NK-92 treated with Interleukin-12 subunit alpha and Interleukin-12 subunit beta, amount 100 ng/mL, for 24 hours (cell line): ENCODE measurements at regions not wholly inside any gene's neighbourhood (a gene's known extent, or its start where the extent isn't known, plus 50 kb on each side); places are given as distances from the start of the nearest gene placed in this dataset.

Experiments
- DNase-seq: peaks from one replicate; lab custom pipeline; 2025; lab: John Stamatoyannopoulos, UW

DNA sequence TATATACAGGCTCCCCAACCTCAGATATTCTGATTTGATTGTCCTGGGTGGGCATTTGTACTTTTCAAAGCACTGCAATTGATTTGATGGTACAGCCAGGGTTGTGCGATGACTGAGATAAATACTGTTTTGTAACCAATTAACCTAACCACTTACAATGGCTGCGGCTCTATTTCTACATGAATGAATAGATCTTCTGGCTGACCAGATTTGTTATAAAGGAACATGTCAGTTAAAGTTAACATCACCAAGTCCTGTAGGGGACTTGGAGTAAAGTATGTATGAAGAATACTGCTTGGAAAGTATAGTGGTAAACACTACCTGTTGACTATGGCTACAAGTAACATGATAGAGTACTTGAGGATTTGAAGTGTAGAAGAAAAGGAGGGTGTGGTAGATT, 369.2 kb upstream of the JAG1 start:
- DNase-seq: no peak

DNA sequence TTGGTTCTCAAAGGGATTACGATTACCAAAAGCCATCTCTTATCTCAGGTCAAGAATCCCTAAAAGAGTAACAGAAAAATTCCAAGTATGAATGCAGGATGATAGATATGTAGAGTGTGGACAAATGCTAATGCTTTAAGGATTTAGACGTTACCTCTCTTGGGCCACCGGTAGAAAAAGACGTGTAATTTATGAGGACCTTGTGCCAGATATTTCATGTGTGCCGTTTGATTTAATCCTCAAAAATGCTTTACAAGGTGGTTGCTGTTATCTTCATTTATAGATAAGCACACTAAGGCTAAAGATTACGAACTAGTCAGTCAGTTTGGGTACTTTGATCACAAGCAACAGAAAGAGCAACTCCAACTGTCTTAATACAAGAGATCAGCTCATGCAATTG, 370.8 kb upstream of the JAG1 start:
- no peak for DNase-seq

DNA sequence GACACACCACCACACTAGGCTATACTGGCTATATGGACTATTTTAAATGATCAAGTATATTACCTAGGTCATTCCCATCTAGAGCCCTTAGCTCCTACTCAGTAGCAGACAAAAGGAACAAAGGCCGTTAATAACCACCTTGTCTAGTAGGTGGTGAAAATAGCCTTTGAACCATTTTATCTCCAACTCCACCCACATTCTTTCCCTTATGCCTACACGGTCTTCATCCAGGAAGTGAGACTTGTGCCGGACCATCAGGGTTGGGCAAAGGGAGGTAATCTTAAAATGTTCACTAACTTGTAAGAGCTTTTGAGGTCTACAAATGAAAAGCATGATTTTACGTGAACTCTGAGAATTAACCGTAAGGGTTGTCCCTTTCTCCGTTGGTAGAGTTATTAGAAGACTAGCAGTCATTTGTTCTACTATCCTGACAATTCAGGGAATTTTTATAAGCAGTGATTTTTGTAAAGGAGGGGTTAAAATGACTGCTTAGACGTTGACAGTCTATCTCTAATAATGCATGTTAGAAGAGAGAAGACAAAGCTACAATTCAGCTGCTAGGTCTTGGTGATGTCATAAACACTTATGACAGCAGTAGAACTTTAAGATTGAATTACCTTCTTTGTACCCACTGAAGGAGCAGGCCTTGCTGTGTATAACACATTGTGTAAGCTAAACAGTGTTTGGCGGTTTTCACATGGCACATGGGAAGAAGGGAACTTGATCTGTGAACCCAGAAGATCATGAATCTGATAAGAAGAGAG, 371.8 kb upstream of the JAG1 start:
- DNase-seq: no peak

DNA sequence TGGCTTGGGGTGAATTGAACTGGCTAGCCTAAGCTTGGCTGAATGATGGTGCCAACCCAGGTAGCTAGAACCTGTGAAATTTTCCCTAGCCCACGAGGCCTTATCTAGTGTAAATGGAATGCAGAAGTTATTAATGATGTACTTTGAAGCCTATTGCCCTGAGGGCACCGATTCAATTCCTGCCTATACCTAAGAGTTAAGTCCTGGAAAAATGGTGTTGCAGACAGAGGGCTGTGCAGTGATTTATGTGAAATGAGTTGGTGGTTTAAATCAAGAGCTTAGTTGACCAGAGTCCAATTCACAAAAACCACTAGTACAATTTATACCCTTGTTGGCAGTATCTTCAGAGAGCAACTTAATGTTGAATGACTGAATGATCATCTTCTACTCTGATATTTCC, 373.8 kb upstream of the JAG1 start:
- no peak for DNase-seq

DNA sequence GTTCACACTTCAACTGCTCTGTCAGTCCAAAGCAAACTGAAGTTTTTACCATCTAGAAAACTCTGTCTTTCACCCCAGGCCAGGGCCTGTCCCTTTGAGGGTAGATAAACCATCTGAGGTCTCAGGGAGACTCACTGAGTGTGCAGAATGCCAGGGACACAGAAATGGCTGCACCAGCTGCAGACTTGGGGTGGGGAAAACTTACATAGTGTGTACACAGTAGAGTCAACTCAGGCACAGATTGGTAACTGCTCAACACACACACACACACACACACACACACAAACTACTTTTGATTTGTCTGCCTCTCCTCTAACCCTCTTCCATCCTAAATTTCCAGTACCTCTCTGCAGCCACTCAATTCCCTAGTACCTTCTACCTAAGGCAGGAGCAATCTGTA, 374.9 kb upstream of the JAG1 start:
- no peak for DNase-seq

DNA sequence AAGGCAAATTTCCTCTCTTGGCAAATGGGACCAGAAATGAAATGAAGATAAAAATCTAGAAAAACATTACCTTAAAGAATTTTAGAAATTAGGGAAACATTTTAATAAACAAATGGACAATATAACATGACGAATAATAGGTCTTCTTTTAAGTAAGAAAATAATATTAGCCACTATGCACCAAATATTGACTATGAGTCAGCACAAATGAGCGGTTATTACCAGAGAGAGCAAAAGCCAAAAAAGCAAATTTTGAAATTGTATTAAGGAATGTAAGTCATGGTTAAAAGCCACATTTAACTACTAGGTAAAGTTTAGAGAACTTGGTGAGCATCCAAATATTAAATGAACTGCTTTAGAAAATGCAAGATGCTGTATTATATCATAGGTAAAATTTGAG, 376.6 kb upstream of the JAG1 start:
- DNase-seq: no peak

DNA sequence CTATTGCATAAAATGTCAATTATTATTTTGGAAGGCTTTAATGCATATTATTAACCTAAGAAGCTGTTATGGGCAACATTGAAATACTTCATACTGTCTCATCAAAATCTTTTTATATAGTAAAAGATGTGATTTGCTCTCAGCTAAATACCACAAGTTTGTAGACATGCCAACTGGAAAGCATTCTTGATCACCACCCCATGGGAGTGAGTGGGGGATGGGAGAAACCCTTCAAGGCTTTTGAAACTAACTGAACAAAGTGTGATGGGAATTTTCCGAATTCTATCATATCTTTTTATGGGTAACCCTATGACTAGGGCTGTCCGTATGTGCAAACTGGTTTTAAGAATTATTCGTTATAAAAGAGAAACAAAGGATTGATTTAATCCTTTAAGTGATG, 377.3 kb upstream of the JAG1 start:
- DNase-seq: no peak

DNA sequence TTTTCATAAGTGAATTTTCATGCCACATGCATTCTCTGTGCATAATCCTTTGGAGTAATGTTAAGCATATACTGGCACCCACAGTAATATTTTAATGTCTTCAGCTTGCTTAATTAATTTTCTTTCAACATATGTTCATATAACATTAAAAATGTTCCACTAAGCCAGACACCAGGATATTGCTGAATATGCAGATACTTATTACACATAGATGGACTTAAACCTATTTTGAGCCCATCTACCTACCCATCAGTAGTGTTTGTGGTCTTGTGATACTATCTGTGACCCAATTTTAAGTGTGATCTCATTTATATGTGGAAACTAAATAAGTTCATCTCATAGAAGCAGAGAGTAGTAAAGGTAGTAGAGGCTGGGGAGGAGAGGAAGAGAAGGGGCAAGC, 379.5 kb upstream of the JAG1 start:
- DNase-seq: no peak

DNA sequence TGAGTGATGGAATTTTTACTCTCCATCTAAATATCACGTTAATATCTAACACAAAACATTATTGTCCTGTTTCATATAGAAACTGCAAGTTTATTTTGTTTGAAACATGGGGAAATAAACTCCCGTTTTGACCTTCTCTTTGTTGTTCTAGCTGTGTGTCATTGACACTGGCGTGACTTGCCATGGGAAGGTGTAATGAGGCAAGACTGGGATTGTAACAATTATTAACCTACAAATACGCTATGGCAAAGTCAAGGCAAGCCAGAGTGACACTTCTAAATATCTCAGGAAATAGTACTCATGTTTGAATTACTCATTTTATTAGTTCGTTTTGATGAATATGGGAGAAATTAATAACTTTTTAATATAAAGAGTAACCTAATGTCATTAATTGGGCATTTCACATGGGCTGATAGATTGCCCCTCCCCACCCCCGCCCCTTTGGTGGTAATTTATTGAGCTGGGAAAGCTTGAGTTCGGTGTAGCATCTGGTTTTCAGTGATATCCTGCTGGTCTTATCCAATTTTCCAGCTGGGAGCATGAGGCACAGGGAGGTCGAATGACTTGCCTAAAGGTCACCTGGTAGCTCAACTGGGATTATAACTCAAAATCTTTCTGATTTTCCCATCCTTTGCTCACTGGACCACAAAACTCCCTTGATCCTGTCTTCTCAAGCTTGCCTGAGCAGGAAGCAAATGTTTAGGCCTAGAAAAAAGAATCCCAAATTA, 380.6 kb upstream of the JAG1 start:
- DNase-seq: no peak

DNA sequence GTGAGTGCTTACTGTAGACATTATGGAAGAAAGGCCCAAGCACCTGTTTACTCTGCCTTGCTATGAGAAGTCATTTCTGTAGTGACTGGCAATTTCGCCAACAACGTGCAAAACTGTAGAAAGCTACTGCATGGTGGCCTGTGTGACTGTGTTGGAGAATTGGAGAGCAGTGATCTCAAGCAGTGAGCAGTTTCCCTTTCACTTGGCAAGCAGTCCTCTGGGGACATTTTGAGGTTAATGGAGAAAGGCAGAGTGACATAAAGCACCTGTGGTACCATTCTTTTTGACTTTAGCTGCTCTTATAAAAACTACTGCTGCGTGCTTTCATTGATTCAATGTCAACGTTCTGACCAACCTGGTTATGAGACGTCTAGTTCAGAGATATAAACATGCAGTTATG, 382.6 kb upstream of the JAG1 start:
- DNase-seq: no peak

DNA sequence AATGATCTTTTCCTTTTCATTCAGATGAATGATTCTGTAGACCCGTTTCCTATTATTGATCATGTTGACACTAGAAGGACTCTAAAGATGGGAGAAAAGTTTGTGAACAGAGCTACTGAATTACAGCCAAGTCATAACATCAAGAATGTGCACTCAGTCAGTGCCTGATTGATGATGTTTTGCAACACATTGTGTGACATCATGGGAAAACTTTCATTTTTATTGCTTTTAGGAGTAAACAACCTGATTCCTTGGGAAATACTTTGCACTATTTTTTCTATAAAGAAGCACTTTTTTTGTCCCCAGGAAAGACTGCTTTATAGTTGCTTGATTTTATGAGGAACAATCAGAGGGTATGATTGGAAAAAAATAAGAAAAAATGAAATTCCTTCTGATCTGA, 383.8 kb upstream of the JAG1 start:
- DNase-seq: no peak

DNA sequence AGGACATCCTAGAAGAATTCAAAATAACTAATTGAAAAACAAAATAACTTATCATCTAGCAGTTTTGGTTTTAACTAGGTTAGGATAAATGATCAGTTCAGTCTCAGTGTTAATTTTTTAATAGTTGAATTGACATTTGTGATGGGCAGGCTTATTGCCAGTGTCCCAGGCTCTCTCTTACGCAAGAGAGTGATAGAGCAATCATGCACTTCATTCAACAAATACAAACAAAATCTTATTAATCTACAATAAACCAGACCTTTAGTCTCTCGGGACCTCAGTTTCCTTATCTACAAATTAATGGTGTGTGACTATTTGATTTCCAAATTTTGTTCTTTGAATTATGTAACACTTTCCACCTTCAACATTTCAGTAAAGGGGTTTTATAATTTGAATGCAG, 385.9 kb upstream of the JAG1 start:
- DNase-seq: no peak

DNA sequence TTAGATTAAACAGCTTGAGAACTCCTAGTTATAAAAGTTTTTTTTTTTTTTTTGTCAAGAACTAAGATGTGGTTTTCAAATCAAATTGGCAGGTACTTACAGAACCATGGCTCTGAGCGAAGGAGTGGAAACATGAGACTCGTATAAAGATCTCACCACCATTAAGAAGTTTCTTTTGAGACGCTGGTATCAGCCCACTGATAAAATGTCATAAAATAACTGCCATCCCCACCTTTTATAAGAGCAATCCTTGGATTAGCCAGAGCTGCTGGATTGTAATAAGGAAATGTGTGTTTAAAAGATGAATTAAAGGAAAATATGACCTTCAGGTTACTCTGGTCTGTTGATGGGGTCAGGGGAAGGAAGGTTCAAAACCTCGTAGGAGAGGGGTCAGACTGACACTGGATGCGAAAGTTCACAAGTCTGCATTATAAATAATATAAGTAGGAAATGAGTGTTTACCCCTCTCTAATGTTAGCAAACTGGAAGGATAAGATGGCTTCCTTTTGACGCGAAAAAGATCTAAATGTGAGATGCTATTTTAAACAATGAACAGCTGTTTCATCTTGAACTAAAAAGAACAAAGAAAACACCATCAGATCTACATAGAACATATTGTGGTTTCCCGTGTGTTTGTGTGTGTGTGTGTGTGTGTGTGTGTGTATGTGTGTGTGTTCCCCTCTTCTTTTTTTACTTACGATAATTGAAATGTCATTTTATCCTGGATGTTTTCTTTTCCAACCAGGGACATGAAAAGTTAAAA, 386.8 kb upstream of the JAG1 start:
- no peak for DNase-seq

DNA sequence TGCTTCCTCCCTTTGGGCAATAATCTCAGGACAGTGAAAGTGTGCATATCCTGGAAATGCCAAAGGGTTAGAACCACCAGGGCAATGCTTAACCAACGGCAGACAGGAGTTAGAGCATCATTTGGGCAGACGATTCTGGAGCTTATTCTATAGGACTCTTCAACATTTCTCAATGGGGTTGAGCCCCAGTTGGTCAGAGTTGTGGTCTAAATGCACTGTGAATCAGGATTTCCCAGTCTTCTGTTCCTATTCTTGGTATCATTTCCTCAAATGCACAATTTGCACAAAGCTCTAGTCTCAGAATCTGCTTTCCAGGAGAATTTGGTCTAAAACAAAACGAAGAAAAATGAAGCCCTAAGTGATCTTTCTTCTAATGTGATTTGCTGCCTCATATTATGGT, 389.6 kb upstream of the JAG1 start:
- DNase-seq: no peak

DNA sequence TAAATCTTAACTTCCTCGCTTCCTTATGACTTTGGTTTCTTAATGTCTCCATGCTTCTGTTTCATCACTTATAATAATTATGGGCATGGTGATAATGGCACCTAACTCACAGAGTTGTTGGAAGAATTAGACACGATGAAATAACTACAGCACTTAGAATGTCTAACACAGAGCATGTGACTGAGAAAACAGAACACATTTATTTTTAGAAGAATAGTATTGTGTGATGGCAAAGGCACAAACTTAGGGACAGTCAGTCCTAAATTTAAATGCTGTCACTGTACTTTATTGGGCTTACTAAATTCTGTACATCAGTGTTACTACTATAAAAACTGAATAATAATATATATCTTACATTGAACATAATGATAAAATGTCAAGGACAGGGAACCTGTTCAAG, 391.1 kb upstream of the JAG1 start:
- DNase-seq: no peak

DNA sequence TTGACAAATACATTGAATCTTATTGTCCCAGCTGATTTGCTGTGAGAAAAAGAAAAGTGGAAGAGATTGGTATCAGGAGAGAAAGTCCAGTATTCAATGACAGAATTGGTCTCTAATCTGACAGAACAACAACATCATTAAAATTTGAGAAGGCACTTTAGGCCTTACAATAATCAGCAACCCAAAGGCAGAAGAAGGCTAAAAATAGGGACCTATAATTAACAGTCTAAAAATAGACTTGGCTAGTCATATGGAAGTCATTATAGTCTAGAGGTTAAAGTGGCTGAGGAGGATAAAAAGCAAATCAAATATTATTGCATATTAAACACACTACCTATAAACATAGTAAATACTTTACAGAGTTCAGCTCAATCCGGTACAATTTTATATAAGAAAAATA, 393.6 kb upstream of the JAG1 start:
- DNase-seq: no peak

DNA sequence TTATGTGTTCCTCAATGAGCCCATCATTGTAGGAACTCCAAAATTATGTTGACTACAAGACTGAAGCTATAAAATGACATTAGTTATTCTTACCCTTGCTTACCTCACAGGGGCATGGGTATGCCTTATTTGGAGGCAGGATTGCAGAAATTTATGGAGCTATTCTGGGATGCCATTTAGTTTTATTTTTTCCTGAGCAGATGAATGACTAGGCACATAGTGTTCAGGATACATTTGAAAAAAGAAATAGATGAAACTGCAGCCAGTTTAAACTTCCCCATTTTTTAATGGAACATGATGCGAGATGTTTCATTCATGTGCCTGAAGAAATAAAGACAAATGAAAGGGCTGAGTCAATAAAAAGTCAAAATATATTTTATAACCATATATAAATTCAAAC, 399.2 kb upstream of the JAG1 start:
- DNase-seq: no peak

DNA sequence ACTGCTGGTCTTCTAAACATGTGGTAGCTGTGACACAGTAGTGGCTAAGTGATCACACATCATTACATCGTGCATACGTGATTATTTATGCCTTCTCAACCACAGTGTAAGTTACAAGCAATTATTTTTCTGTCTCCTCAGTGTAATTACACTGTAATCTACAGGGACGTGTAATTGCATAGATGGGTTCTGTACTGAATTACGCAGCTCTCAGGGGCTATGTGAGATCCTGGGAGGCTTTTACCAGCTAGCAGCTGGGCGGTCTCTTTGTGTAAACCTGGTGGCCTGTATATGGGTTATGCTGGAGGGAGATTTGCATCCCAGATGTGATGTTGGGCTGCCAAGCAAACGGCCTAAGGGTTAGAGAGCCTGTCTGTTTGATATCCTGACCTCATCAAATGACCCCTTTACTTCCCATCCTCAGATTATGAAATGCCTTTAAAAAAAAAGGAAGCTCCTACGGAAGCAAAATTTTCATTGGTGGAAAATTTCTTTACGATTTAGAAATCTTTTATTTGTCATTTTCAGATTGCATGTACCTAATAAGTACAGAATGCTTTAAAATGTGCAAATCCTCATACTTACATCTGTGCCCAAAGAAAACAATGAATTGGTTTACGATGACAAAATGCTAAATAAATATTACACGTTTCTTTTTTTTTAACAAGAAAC, 402.8 kb upstream of the JAG1 start:
- no peak for DNase-seq

DNA sequence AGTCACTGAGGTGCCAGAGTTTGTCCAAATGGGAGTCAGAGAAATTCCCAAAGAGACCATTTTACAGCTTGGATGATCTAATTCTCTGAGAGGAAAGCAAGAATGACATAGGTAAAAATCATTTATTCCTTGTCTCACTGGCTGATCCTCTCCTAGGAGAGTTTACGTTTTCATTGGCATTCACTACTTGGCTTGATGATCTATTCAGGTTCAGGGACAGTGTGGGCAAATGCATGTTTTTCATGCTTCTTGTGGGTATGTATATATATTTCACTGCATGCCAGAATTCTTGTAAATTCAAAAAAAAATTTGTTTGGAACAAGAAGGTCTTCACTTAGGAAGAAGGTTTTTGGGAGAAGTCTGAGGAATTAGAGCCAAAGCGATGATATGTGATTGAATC, 403.4 kb upstream of the JAG1 start:
- DNase-seq: no peak

DNA sequence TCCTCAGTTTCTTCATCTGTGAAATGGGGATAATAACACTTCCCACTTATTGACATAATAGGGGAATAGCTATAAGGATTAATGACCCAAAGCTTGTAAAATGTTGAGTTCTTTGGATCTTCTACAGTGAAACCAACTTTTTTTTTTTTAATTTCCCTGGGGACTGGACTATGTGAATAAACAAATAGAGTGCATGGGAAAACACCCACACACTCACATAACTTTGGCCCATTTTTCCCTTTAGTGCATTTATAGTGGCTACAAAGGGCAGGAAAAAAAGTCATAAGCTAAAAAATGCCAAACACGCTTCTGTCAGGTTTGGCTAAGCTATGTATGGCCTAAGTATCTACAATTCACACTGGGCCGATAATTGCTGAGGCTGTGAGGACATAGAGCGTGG, 406.2 kb upstream of the JAG1 start:
- no peak for DNase-seq

DNA sequence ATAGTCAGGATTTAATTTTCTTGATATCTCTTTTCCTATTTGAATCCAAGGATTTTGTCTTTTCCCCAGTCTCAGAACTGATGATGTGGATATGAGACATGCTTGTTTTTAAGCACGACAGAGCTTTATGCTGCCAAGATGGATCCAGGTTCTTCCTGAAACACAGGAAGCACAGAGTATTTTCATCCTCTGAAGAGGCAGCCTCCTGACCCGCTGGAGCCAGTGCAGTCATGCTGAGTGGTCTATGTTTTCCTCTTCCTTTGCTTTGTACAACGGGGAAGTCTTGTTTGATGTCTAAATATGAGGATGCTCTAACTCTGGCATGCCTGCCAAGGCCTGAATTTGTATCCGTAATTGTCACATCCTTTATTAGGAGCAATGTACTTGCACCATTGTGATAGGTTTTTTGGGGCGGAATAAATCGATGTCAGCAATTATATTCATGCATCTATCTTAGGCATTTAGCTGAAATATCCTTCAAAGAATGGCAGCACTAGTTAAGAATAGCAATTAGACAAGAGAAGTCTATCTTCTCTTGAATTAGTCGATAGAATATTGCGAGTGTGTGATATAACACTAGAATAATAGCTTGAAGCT, 407.1 kb upstream of the JAG1 start:
- DNase-seq: no peak

DNA sequence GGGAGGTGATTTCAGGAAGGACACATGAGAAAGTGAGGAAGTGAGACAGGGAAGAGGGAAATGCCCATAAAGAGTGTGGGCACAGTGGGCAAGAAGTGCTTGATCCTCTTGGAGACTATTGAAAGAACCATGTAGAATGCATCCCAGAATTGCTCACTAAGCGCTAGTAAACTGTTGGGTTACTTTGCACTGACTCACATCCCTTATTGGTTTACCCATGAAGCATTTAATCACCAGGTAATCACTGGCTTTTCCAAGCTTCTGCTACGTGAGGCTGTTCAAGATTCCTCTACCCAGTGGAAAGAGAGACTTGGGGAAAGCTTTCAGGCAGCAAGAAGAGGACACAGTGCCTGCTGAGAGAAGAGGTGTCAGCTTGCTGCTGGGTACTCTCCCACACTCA, 410.0 kb upstream of the JAG1 start:
- DNase-seq: no peak
